SK-N-SH (cell line): ENCODE measurements at regions not wholly inside any gene's neighbourhood (a gene's known extent, or its start where the extent isn't known, plus 50 kb on each side); places are given as distances from the start of the nearest gene placed in this dataset.

Experiments used
- CTCF ChIA-PET: fragments of 300-600, 350-600 bp; formaldehyde crosslinking; extraction: SDS; loops from one replicate; lab custom pipeline; 2021; lab: Yijun Ruan, JAX
- POLR2A ChIA-PET: fragments of 350-600 bp; sonication (Branson Sonifier 250); formaldehyde crosslinking; extraction: SDS; loops from one replicate; lab custom pipeline; 2020; ENCODE audit warnings: antibody characterized with exemption, inconsistent platforms; lab: Yijun Ruan, JAX
- DNase-seq: peaks from one replicate; pipeline ENCODE4 v3.0.0; 2012
- H2AFZ ChIP-seq: fragments of 200-600 bp; sonication (generic); 2 replicates; pipeline ENCODE4 v1.8.1; 2016; ENCODE audit warnings: antibody characterized with exemption, mild to moderate bottlenecking, low read depth
- H3F3A ChIP-seq: fragments of 200-600 bp; sonication (generic); replicated peaks from 2 replicates; pipeline ENCODE3; 2016; ENCODE audit warnings: antibody characterized with exemption, mild to moderate bottlenecking; ENCODE audit not compliant: insufficient read depth
- H3K27ac ChIP-seq, 2 experiments: fragments of 200-500 bp in 1 of 2; fragments of 200-600 bp in 1 of 2; sonication (Bioruptor generic) in 1 of 2; sonication (generic), shearing (Covaris generic) in 1 of 2; 2 replicates each; pipeline versions ENCODE4 v1.5.1 to v1.6.1; 2014 to 2016; ENCODE audit warnings: low read depth in 2 of 2, inconsistent platforms in 1 of 2, low read length in 1 of 2, mild to moderate bottlenecking in 1 of 2, mixed read lengths in 1 of 2
- H3K27me3 ChIP-seq: fragments of 200-600 bp; sonication (generic), shearing (Covaris generic); 2 replicates; pipeline ENCODE4 v1.6.1; 2016; ENCODE audit warnings: mixed run types; ENCODE audit not compliant: insufficient read depth
- H3K36me3 ChIP-seq, 2 experiments: fragments of 200-500 bp in 1 of 2; fragments of 200-600 bp in 1 of 2; sonication (Bioruptor generic) in 1 of 2; sonication (generic) in 1 of 2; replicated peaks in 1 of 2; 2 replicates each; pipeline versions ENCODE3 to v1.5.1; 2014 to 2016; ENCODE audit warnings: low read length in 1 of 2, mild to moderate bottlenecking in 1 of 2; ENCODE audit not compliant: insufficient read depth in 2 of 2, control insufficient read depth in 1 of 2
- H3K4me1 ChIP-seq, 2 experiments: fragments of 200-500 bp in 1 of 2; fragments of 200-600 bp in 1 of 2; sonication (Bioruptor generic) in 1 of 2; sonication (generic), shearing (Covaris generic) in 1 of 2; 2 replicates each; pipeline versions ENCODE4 v1.5.1 to v1.6.1; 2014 to 2016; ENCODE audit warnings: low read depth in 1 of 2, low read length in 1 of 2, mixed run types in 1 of 2; ENCODE audit not compliant: insufficient read depth in 2 of 2, control insufficient read depth in 1 of 2
- H3K4me2 ChIP-seq: fragments of 200-600 bp; sonication (generic), shearing (Covaris generic); 2 replicates; pipeline ENCODE4 v1.6.1; 2017; ENCODE audit warnings: mixed run types
- H3K4me3 ChIP-seq, 2 experiments: fragments of 200-500 bp in 1 of 2; fragments of 200-600 bp in 1 of 2; sonication (Bioruptor generic) in 1 of 2; sonication (generic), shearing (Covaris generic) in 1 of 2; 2 replicates each; pipeline versions ENCODE4 v1.5.1 to v1.8.1; 2014 to 2016; ENCODE audit warnings: low read depth in 2 of 2, inconsistent platforms in 1 of 2, low read length in 1 of 2, mild to moderate bottlenecking in 1 of 2, mixed read lengths in 1 of 2, moderate library complexity in 1 of 2
- H3K79me2 ChIP-seq: fragments of 200-600 bp; sonication (generic); 2 replicates; pipeline ENCODE4 v1.8.1; 2017; ENCODE audit warnings: mild to moderate bottlenecking; ENCODE audit not compliant: insufficient read depth
- H3K9ac ChIP-seq: fragments of 200-600 bp; sonication (generic); 2 replicates; pipeline ENCODE4 v1.6.1; 2017; ENCODE audit warnings: mixed run types
- H3K9me2 ChIP-seq: fragments of 200-600 bp; sonication (generic); 2 replicates; pipeline ENCODE4 v1.6.1; 2017; ENCODE audit warnings: mixed run types
- H3K9me3 ChIP-seq: fragments of 200-600 bp; sonication (generic); 2 replicates; pipeline ENCODE4 v1.6.1; 2017; ENCODE audit warnings: mixed run types, mild to moderate bottlenecking, moderate library complexity
- H4K20me1 ChIP-seq: fragments of 200-600 bp; sonication (generic); 2 replicates; pipeline ENCODE4 v1.6.1; 2017; ENCODE audit warnings: mild to moderate bottlenecking, mixed run types; ENCODE audit not compliant: insufficient read depth
- ELF1 ChIP-seq: IDR thresholded peaks from 2 replicates; pipeline ENCODE4 v1.4.0; 2012
- EZH2phosphoT487 ChIP-seq: fragments of 200-600 bp; sonication (generic); IDR thresholded peaks from 2 replicates; pipeline ENCODE4 v1.6.1; 2017; ENCODE audit warnings: low read depth, mixed run types, mild to moderate bottlenecking, antibody characterized with exemption, moderate library complexity, borderline replicate concordance
- JUND ChIP-seq: IDR thresholded peaks from 2 replicates; pipeline ENCODE4 v1.4.0; 2012
- MEF2A ChIP-seq: IDR thresholded peaks from 2 replicates; pipeline ENCODE4 v1.4.0; 2012; ENCODE audit warnings: low read depth, borderline replicate concordance
- MXI1 ChIP-seq: IDR thresholded peaks from 2 replicates; pipeline ENCODE4 v1.6.1; 2012; ENCODE audit warnings: mild to moderate bottlenecking, low read depth, low read length, improper control_type of control experiment
- NFIC ChIP-seq: IDR thresholded peaks from 2 replicates; pipeline ENCODE4 v1.4.0; 2012; ENCODE audit warnings: borderline replicate concordance
- POLR2AphosphoS5 ChIP-seq: IDR thresholded peaks from 2 replicates; pipeline ENCODE4 v1.6.1; 2012; ENCODE audit warnings: low read depth, low read length
- RAD21 ChIP-seq: IDR thresholded peaks from 2 replicates; pipeline ENCODE4 v1.6.1; 2012; ENCODE audit warnings: mild to moderate bottlenecking, low read length
- RCOR1 ChIP-seq: fragments of 150-350 bp; IDR thresholded peaks from 2 replicates; pipeline ENCODE4 v1.6.1; 2017; ENCODE audit warnings: antibody characterized with exemption, low read length
- REST ChIP-seq: IDR thresholded peaks from 2 replicates; pipeline ENCODE4 v1.6.1; 2012; ENCODE audit warnings: mild to moderate bottlenecking, low read depth, low read length, moderate library complexity
- RFX5 ChIP-seq: IDR thresholded peaks from 2 replicates; pipeline ENCODE4 v1.6.1; 2012; ENCODE audit warnings: mild to moderate bottlenecking, improper control_type of control experiment, low read length
- SMC3 ChIP-seq: IDR thresholded peaks from 2 replicates; pipeline ENCODE4 v1.6.1; 2012; ENCODE audit warnings: low read depth, low read length, improper control_type of control experiment
- TAF1 ChIP-seq: IDR thresholded peaks from 2 replicates; pipeline ENCODE4 v1.6.1; 2012; ENCODE audit warnings: low read depth, mild to moderate bottlenecking, low read length, moderate library complexity, borderline replicate concordance
- USF2 ChIP-seq: fragments of 150-350 bp; IDR thresholded peaks from 2 replicates; pipeline ENCODE4 v1.6.1; 2017; ENCODE audit warnings: antibody characterized with exemption, low read length, low read depth, borderline replicate concordance
- WGBS: methylation state at CpG from one replicate; pipeline ENCODE4 v1.1.6; 2017; ENCODE audit warnings: low lambda C conversion rate; 5-methylcytosine and 5-hydroxymethylcytosine counted together
- TF ChIP-seq, protein P1 (sequence below): IDR thresholded peaks from 2 replicates; pipeline ENCODE4 v1.4.0; 2012; ENCODE audit warnings: low read depth, borderline replicate concordance
- TF ChIP-seq, protein P2 (sequence below): IDR thresholded peaks from 2 replicates; pipeline ENCODE4 v1.4.0; 2012; ENCODE audit warnings: low read depth
- TF ChIP-seq, protein P3 (sequence below): fragments of 150-350 bp; IDR thresholded peaks from 2 replicates; pipeline ENCODE4 v1.6.1; 2016; ENCODE audit warnings: mild to moderate bottlenecking, low read depth, low read length
- TF ChIP-seq, protein P4 (sequence below): IDR thresholded peaks from 2 replicates; pipeline ENCODE4 v1.4.0; 2012; ENCODE audit warnings: low read depth, borderline replicate concordance

GRCh38 chr6:164011321-164011720, 596.8 kb downstream of the QKI start:
- TF ChIP-seq MXI1 (no peak), USF2 (no peak), MEF2A (no peak), RAD21 (no peak), JUND (no peak), TAF1 (no peak), POLR2AphosphoS5 (no peak), EZH2phosphoT487 (no peak)
- TF ChIP-seq, protein P1, sequence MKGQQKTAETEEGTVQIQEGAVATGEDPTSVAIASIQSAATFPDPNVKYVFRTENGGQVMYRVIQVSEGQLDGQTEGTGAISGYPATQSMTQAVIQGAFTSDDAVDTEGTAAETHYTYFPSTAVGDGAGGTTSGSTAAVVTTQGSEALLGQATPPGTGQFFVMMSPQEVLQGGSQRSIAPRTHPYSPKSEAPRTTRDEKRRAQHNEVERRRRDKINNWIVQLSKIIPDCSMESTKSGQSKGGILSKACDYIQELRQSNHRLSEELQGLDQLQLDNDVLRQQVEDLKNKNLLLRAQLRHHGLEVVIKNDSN: no peak
- TF ChIP-seq, protein P2, sequence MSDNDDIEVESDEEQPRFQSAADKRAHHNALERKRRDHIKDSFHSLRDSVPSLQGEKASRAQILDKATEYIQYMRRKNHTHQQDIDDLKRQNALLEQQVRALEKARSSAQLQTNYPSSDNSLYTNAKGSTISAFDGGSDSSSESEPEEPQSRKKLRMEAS: no peak
- TF ChIP-seq, protein P3, sequence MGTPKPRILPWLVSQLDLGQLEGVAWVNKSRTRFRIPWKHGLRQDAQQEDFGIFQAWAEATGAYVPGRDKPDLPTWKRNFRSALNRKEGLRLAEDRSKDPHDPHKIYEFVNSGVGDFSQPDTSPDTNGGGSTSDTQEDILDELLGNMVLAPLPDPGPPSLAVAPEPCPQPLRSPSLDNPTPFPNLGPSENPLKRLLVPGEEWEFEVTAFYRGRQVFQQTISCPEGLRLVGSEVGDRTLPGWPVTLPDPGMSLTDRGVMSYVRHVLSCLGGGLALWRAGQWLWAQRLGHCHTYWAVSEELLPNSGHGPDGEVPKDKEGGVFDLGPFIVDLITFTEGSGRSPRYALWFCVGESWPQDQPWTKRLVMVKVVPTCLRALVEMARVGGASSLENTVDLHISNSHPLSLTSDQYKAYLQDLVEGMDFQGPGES: no peak
- TF ChIP-seq, all 33 proteins: peak for 0

DNA sequence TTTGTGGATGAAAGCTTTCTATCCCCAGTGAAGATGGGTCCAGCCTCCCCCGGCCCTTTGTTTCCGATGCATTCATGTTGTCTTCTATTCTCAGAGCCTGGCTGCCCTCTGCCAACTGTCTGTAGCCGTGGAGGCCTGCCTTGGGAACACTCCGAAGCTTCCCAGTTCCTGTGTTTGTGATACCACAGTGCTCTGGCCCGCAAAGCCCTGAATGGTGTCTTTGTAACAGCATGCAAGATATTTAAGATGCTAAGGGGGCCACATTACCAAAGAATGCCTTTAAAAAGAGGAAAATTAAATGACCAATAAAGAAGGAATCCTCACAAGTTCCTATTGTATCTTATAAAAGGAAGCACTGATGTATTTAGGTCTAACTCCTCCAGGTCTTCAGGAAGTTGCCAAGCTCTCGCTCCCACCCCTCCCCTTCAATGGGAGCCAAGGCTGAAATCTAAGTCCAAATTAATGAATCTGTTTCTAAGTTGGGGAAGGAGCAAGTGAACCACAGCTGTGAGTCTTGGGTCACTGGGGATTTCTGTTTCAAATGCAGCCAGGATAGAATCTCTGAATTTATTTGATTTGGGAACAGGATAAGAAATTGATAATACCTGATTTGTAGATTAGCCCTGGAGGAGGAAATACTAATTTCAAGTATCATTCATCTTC, 596.1 kb downstream of the QKI start:
- Histone ChIP-seq H3K9me2 (no peaks in the 10 kb centered on the region), H3K4me2 (no peak overlapping the region), H3K9ac (no peak overlapping the region), H3K4me3 (no peak overlapping the region), H3K79me2 (no peaks in the 10 kb centered on the region), H2AFZ (no peak overlapping the region), H3F3A (no peaks in the 10 kb centered on the region), H3K9me3 (no peaks in the 10 kb centered on the region), H3K4me1 (no peaks in the 10 kb centered on the region; a peak in 1 of 4 replicates), H4K20me1 (no peaks in the 10 kb centered on the region), H3K36me3 (no peaks in the 10 kb centered on the region), H3K27ac (no peak overlapping the region), H3K27me3 (no peaks in the 10 kb centered on the region)
- ChIA-PET POLR2A (no interaction called here), CTCF (interaction anchor here (1.0 kb wide), 1 partner anchor 24 kb away, joined by 4 read pairs; no protein-coding TSS in a partner anchor)
- 39% methylated on average over 6 of the region's 6 CpGs for WGBS
- no peak for DNase-seq
- no peak for TF ChIP-seq TAF1
- no peak for TF ChIP-seq NFIC
- TF ChIP-seq RAD21: no peak
- TF ChIP-seq, protein P4, sequence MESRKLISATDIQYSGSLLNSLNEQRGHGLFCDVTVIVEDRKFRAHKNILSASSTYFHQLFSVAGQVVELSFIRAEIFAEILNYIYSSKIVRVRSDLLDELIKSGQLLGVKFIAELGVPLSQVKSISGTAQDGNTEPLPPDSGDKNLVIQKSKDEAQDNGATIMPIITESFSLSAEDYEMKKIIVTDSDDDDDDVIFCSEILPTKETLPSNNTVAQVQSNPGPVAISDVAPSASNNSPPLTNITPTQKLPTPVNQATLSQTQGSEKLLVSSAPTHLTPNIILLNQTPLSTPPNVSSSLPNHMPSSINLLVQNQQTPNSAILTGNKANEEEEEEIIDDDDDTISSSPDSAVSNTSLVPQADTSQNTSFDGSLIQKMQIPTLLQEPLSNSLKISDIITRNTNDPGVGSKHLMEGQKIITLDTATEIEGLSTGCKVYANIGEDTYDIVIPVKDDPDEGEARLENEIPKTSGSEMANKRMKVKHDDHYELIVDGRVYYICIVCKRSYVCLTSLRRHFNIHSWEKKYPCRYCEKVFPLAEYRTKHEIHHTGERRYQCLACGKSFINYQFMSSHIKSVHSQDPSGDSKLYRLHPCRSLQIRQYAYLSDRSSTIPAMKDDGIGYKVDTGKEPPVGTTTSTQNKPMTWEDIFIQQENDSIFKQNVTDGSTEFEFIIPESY: no peak
- TF ChIP-seq REST: no peak
- no peak for TF ChIP-seq RCOR1
- TF ChIP-seq ELF1: no peak
- no peak for TF ChIP-seq SMC3
- TF ChIP-seq RFX5: no peak

More at GRCh38 chr6:164011321-164011720, 596.8 kb downstream of the QKI start:
- Histone ChIP-seq H3K9me2 (no peaks in the 10 kb centered on the region), H3F3A (no peaks in the 10 kb centered on the region), H3K4me2 (no peak overlapping the region), H2AFZ (no peak overlapping the region), H3K79me2 (no peaks in the 10 kb centered on the region), H3K27ac (no peak overlapping the region), H3K9ac (no peak overlapping the region), H3K4me1 (no peaks in the 10 kb centered on the region; a peak in 1 of 4 replicates), H3K9me3 (no peaks in the 10 kb centered on the region), H3K4me3 (no peak overlapping the region), H3K27me3 (no peaks in the 10 kb centered on the region), H4K20me1 (no peaks in the 10 kb centered on the region), H3K36me3 (no peaks in the 10 kb centered on the region)
- 43% methylated on average over 2 of the region's 2 CpGs for WGBS
- ChIA-PET CTCF (interaction anchor here (1.0 kb wide), 1 partner anchor 23 kb away, joined by 4 read pairs; no protein-coding TSS in a partner anchor), POLR2A (no interaction called here)
- DNase-seq: no peak
